DOHH2 (cell line): ENCODE measurements at regions not wholly inside any gene's neighbourhood (a gene's known extent, or its start where the extent isn't known, plus 50 kb on each side); places are given as distances from the start of the nearest gene placed in this dataset.

ENCODE experiments used
- EZH2phosphoT487 ChIP-seq: fragments of 200-600 bp; sonication (generic); IDR thresholded peaks from 2 replicates; pipeline ENCODE4 v1.6.1; 2017; ENCODE audit warnings: borderline replicate concordance, mild to moderate bottlenecking, antibody characterized with exemption, low read length, moderate library complexity, mixed read lengths
- TF ChIP-seq, protein P1 (sequence below): fragments of 200-600 bp; sonication (generic); IDR thresholded peaks from one replicate; pipeline ENCODE4 v1.5.1; 2014; ENCODE audit warnings: antibody characterized with exemption, mild to moderate bottlenecking, low read depth, low read length; ENCODE audit not compliant: poor library complexity, severe bottlenecking

DNA sequence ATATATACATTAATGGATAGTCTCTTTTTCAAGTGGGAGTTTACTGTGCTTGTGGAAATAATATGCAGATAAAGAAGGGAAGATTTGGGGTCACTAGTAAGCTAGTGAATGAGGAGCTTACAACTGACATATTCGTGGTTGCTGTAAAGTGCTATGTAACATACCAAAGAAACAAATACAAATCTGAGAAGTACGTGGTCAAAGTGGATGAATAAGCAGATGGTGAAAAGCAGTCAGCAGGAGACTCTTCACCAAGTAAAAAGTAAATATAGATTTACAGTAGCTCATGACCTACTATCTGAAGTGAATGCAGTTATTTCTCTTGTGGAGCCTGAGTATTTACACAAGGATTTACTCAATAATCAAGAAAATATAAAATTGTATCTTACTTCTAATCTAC lies 136.6 kb upstream of the ELAC2 start:
- TF ChIP-seq, protein P1, sequence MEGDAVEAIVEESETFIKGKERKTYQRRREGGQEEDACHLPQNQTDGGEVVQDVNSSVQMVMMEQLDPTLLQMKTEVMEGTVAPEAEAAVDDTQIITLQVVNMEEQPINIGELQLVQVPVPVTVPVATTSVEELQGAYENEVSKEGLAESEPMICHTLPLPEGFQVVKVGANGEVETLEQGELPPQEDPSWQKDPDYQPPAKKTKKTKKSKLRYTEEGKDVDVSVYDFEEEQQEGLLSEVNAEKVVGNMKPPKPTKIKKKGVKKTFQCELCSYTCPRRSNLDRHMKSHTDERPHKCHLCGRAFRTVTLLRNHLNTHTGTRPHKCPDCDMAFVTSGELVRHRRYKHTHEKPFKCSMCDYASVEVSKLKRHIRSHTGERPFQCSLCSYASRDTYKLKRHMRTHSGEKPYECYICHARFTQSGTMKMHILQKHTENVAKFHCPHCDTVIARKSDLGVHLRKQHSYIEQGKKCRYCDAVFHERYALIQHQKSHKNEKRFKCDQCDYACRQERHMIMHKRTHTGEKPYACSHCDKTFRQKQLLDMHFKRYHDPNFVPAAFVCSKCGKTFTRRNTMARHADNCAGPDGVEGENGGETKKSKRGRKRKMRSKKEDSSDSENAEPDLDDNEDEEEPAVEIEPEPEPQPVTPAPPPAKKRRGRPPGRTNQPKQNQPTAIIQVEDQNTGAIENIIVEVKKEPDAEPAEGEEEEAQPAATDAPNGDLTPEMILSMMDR = no peak
- TF ChIP-seq EZH2phosphoT487 = no peak
